GM21390 (cell line): ENCODE measurements at regions not wholly inside any gene's neighbourhood (a gene's known extent, or its start where the extent isn't known, plus 50 kb on each side); places are given as distances from the start of the nearest gene placed in this dataset.

Experiments used
- ATAC-seq: cut with Tn5 transposase; IDR thresholded peaks from one replicate; pipeline ENCODE4 v1.9.1; 2021; ENCODE audit not compliant: unreplicated experiment

DNA sequence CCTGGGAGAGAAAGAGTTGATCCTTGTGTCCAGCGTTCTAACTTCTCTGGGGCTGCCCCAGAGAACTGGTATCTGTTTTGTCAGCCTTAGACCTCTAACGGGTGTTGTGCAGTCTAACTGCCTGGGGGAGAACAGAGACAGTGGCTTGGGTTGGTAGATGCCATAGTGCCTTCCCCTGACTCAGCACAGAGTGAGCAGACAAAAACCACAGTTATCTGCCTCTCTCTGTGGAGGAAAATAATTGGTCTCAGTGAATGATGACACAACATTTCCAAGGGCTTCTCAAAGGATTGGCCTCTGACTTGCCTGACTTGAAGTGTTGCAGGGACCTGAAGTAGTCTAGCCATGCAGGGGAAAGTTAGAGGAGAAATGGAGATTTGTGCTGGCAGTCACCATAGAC, 226.2 kb upstream of the MAN1A1 start:
- ATAC-seq = no peak

DNA sequence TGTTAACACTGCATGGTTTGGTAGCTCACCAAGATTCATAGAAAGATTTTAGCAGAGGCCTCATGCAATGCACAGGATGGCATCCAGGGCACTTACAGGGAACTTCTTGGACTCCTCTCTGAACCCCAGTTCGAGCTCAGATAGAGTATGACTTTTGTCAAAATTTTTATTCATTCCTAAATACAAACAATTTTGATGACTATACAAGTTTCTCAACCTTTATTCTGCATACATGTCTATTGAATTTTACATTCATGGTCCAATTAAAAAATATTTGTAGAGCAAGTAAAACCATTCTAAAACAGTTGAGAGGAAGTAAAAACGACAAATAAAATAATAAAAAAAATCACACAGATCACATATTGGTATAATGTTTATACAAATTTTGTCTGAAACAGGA, 219.0 kb upstream of the MAN1A1 start:
- no peak for ATAC-seq

DNA sequence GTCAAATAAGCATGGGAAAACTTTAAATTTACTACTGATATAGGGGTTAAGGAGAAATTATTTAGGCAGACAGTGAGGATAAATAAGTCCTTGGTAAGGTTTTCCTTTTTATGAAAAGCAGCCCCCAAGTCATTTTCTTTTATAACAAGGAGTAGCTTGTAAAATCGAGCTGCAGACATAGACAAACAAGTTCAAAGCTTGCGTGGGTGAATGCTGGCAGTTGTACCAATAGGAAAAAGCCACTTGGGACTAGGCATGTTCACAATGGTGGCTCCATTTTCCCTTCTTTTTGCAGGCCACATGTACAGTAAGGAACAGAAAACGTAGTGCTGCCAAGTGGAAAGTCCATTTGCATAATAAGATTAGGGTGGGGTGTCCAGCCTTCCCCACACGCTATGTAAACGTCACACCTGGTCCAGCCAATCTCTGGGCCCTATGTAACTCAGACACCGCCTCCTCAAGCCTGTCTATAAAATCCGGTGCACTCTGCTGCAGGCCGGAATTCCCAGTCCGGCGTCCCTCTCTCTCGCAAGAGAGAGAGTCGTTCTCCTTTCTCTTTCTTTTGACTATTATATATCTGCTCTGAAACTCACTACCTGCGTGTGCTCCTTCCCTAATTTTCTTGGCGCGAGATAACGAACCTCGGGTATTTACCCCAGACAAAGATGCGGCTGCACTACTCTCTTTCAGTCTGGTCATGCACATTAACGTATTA, 217.1 kb upstream of the MAN1A1 start:
- ATAC-seq = no peak

DNA sequence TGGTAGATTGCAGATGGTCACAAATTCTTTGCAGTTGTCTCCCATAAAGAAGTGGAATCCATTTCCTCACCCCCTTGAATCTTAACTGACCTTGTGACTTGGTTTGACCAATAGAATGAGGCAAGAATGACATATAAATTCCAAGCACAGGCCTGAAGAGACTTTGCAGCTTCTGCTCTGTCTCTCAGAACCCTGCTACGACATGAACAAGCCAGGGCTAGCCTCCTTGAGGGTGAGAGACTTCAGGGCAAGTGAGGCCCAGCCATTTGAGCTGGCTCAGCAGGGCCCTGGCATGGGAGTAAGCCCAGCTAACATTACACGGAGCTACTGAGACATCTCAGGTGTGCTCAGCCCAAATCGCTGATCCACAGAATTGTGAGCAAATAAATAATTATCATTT, 216.3 kb upstream of the MAN1A1 start:
- ATAC-seq = no peak

DNA sequence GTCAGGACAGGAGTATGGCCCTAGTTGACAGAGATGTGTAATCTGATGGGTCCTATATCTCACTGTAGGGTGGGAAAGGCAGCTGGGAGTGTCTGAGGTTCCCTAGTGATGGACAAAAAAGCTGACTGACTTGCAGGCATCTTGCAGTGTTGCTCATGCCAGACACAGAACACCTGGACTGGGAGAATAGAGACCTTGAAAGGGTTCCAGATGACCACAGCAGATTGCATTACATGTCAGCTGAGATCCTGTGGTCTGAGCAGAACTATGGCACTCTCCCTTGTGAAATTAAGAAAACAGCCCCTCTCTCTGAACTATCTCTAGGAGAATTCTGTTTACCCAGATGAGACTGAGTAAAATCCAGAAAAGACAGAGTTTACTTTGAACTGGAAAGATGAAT, 212.6 kb upstream of the MAN1A1 start:
- ATAC-seq = no peak

DNA sequence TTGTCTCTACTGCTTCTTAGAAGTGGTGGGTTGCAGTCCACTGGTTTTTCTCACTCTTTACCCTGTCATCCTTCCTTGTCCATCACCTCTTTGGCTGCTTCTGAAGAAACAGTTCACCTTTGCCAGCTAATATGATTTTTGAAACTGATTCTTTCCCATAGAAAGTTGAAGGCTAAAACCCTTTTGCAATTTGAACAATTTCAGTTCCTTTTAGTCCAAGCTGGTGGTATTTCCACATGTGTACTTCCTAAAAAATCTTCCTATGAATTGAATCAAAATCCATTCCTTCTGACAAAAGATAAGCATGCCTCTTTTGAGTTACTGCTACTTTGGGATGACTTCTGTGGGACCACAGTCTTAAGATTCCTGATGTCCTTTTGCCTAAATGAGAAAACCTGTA, 210.0 kb upstream of the MAN1A1 start:
- no peak for ATAC-seq

DNA sequence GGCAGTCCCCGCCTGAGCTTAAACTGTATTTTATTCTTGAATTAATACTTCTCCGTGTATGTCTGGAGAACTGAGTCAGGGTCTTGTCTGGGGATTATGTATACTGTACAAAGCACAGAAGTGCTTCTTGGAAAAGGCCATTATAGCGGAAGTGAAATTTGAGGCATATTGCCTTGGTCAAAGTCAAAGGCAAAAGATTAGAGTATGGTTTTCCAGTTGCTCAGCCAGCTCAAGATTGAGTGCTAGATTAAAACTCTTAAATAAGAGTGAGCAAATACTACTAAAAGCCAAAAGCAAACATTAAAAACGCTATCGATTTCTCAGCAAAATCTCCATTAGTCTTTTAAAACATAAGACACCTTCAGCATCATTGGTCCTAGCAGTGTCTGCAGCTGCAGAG, 207.7 kb upstream of the MAN1A1 start:
- no peak for ATAC-seq

DNA sequence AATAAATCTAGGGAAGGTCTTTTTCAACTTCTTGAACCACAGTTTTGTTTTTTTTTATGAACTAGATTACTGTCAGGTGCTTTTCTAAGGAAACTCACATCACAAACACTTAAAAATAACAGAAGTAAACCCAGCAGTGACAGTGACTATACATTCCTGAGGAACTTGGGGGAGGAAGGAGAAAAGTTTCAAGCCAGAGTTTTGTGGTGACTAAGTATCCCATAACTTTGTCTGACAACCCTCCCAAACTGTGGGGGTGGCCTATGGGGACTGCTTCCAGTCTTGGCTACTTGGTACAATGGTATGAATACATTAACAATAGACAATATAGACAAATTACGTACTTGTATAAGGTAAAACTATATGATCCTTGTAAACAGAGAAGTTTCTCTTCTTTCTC, 202.5 kb upstream of the MAN1A1 start:
- ATAC-seq = no peak

DNA sequence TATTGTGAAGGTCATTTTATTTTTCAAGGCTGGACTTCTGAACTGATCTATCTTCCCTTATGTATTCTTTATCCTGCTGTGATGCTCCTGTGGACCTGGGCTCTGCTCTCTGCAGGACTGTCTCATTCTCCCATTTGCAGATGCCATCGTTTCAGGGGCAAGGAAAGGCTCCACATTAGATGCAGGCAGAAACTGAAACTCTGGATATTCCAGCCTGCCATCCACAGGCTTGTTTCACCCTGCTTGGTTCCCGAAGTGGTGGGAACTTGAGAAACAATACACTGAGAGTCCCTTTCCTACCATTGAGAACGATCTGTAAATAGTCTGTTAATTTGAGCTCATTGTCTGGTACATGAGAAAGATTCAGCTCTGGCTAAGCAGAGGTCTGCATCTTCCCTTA, 197.5 kb upstream of the MAN1A1 start:
- no peak for ATAC-seq

DNA sequence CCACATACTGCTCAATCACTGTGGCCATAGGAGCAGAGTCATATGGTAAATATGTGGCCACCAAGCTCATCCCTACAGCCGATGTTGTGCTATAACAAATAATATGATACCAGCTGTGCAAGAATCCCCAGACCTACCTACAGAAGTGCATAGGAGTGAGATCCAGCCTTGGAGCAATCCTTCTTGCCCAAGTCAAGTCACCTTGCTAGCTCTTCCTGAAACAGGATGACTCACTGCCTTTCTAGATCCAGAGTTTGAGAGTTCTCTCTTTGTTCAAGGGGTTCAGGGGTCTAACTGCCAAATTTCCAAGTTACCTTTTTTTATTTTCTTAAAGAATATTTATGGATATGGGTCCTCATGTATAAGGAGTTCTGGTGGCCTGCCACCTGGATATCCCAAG, 195.7 kb upstream of the MAN1A1 start:
- no peak for ATAC-seq

DNA sequence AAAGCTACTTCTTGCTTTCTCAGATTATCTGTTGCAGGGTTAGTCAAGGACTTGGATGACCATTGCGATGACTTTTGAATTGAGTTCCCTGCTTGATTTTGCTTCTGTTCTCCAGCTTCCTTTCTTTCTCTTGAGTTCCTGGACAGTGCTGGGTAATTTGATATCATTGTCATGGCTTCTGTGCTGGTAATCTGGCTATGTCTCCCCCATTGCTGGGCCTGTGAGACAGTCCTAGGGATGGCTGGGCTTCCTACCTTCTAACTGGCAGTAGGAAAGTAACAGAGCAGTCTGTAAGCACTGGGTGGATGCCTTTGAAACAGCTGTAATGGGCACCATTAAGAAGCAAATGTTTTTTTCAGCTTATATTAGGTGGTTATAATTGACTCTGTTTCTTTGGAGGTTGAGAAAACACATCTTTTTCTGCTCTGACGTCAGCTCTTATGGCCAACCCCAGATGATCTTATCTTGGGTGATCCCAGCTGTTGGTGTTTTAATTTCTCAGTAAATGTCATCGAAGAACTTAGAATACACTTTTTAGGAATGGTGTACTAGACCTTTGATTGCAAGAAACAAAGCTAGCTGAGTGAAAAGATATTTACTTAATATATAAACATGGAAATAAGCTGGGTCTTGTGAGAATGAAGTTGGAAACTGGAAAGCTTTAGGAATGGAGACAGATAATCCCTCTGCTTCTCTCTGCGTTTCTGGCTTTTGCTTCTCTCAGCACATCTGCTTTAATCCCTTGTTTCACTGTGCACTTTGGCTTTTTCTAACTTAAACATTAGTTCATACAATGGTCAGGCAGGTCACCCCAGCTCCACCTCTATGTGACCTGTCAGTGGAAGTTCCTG, 195.0 kb upstream of the MAN1A1 start:
- ATAC-seq = no peak

DNA sequence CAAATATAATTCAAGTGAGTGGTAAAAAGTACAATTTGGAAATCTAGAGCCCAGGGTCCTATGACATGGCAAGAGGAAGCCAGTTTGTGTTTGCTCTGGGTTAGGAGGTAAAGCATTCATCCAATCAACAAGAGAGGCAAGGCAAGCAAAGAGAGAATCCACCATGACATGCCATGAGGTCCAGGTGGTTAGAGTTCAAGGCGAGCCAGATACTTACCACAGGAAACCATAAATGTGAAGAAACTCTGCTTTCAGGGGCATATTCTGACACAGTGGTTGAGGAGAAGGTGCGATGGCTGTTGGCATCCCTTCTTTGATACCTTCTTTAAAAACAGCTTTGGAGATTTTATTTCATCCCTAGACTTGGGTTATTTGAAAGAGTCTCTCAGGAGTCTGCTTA, 193.8 kb upstream of the MAN1A1 start:
- no peak for ATAC-seq

DNA sequence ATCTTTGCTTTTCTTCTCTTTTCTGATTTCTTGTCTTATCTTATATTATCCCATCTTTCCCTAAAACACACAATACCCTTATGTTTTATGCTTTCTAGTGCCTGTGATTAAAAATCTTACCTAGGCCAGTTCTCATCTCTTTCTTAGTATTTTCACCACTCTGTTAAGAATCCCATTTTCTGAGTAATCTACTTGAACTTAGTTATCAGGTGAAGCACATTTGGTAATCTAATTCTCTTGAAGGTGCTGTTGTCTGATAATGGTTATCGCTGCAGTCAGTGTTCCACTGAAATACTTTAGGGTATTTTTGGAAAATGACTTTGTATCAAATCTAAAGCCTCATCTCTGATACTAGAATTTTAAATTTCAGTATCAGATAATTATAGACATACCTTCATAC, 192.5 kb upstream of the MAN1A1 start:
- ATAC-seq = no peak

DNA sequence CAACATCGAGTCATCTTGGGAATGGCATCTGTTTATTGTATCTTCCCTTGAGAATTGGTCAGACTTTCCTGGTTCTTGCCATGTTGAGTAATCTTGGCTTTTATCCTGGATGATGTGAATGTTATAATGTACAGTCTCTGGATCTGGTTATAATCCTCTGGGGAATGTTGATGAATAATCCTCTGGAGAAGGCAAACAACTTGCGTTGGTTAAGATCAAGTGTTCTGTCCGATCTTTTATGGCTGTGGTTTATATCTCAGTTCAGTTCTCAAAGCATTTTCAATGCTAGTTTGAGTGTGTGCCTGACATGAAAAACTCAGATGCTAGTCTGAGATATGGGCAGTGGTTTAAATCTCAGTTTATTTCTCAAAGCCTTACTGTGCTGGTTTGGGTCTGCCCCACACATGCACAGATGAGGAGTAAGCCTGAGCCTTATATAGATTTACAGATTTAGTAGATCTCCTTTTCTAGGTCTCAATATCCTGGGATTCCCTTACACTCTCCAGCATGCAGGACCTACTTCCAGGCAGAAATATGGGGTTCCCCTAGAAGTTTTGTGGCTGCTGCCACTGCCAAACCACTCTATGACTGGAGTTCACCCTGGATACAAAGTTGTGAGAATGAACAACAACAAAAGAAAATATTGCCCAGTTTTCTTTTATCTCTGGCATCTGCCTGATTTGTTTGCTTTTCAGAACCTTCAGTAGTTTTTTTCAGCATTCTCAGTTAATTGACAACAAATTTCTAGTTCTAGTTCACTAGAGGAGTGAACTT, 191.8 kb upstream of the MAN1A1 start:
- no peak for ATAC-seq

DNA sequence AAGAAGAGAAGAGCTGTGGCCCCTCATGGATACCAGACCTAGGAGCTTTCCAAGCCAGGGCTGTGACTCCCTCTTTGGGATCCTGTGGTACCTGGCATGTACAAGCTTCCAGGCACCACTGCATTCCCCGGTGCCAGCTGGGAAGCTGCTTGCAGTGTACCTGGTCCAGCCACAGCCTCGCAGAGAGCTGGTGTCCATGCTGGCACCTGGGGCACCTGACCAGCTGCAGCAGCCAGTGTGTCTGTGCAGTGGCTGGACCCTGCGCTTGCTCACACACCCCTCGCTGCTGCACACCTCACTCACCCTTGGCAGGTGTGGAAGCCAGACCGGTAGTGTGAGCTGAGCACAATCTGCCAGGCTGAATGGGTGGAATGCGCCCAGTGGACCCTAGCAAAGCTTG, 190.9 kb upstream of the MAN1A1 start:
- ATAC-seq = no peak

DNA sequence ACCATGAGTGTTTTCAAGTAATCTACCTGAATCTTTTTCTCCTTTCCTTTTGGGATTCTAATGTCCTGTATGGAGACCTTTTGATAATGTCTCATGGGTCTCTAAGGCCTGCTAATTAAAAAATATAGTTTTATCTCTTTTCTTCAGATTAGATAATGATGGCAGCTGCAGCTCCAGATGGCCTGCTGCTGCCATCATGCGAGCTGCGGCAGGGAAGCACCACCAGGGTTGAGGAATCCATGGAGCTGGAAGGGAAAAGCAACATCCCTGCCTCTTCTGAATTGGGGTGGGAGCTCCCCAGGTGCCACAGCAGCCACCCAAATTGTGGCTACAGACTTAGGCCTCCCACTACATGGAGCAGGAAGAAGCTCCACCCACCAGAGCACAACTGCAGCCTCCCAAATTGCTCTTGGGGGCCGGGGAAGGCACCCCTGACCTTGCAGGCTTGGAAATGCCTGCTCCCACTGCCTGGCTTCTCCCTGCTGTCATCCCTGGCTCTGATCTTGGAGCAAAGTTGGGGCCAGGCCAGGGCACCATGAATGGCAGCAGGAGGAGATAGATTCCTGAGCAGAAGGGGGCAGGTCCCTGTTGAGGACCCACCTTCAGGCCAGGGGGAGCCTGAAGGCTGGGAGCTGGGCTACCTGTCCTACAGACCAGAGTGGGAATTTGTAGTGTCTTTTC, 189.6 kb upstream of the MAN1A1 start:
- no peak for ATAC-seq

DNA sequence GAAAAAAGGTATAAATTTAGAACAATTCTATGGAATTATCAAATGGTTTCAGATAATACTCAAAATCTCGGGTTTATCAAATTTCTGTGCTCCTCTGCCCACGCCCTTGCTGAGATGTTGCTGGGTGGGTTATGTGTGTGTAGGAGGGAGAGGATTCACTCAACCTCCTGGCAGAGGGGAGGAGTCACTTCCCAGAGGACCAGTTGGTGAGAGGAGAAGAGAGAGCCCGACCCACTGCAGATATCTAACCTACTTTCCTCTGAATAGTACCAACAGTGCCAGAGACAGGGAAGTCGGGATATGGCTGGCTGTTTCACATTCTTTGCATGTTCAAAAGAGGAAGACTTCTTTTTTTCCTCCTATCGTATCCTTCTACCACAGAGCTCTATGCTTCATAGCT, 187.1 kb upstream of the MAN1A1 start:
- ATAC-seq = no peak

DNA sequence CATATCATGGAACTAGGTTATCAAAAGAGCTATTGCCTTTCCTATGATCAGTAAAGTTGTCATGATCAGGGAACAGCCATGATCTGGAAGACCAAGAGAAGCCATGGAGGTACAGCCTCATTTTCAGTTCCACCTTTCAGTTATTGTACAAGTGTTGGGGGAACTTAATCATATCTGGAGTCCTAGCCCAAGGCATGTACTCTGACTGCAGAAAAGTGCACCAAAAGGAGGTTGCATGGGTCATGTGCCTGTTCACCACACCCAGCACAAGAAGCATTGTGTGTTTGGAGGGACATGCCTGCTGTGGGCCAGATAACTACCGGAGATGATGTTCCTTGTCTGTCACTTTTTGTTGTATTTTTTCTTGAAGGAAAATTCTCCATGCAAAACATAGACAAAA, 185.8 kb upstream of the MAN1A1 start:
- peak; percentile 70 for ATAC-seq

DNA sequence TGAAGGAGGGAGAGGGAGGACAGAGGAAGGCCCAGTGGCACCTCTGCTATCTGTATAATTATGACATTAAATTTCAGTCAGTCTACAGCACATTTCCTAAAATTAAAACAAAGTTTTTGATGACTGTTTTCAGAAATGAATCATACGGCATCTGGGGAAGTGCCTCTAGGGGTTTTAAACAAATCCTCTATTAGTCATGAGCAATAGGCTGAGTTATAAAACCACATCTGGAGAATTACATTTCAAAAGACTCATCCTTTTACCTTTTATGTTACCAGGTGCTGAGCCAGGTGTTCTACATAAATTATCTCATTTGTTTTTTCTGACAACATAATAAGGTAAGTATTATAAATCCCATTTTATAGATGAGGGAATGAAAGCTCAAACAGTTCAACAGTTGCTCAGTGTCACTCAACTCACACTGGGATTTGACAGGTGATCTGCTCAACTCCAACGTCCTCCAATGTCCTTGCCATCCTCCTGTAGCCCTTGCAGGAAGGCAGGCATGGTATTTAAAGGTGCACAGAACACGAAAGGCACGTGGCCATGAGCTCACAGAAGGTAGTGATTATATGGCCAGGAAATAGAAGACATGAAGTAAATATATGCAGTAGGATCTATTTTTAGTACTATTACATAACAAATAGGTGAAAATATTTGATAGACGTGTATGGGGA, 184.2 kb upstream of the MAN1A1 start:
- ATAC-seq = peak; percentile 67

DNA sequence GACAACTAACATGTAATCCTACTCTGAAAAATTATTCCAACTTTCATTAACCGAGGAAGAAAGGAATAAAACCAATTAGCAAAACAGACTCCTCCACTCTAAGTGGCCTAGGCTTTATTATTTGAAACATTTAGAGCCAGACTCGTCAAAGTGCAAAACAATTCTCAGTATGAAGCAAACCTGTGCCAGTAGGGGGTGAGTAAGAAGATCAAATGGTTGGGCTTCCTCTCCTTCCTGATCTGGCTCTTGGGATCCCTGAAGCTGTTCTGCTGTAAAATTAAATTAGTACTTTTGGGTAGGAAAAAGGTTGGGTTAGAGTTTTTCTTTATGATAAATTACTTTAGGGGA, 177.6 kb upstream of the MAN1A1 start:
- ATAC-seq = no peak
